Adrenal gland (tissue), 5 donors: ENCODE measurements at regions not wholly inside any gene's neighbourhood (a gene's known extent, or its start where the extent isn't known, plus 50 kb on each side); places are given as distances from the start of the nearest gene placed in this dataset.

Experiments used
- CTCF ChIP-seq, 6 experiments: fragments of 450-650 bp in 4 of 6; fragments of 200-600 bp in 2 of 6; sonication (generic) in 1 of 6; IDR thresholded peaks; 1 replicate in 5 of 6; 2 replicates in 1 of 6; pipeline versions ENCODE4 v1.5.1 to v1.8.0; 2016 to 2021; ENCODE audit warnings: antibody characterized with exemption in 6 of 6, mild to moderate bottlenecking in 2 of 6, moderate library complexity in 1 of 6
- POLR2A ChIP-seq, 2 donors: fragments of 450-650 bp; IDR thresholded peaks; one replicate each; pipeline ENCODE4 v1.6.1; 2017; ENCODE audit warnings: antibody characterized with exemption in 2 of 2, mild to moderate bottlenecking in 2 of 2, moderate library complexity in 1 of 2
- donor health status: DM: no; HTN: no; CAD: no.

GRCh38 chr1:112855152-112855828 is 100.7 kb downstream of the SLC16A1 start:
- TF ChIP-seq CTCF (IDR thresholded peaks at IDR 0.05) (no peak), POLR2A (IDR thresholded peaks at IDR 0.05) (no peak)
